Stimulated activated CD8-positive, alpha-beta memory T cell treated with anti-CD3 and anti-CD28 coated beads, Interleukin-4, amount 100 ng/mL, for 1 hour (primary cell): ENCODE measurements at regions not wholly inside any gene's neighbourhood (a gene's known extent, or its start where the extent isn't known, plus 50 kb on each side); places are given as distances from the start of the nearest gene placed in this dataset.

Source experiments
- DNase-seq, 2 donors: peaks; one replicate each; pipeline ENCODE4 v3.0.0-alpha.2; 2020; ENCODE audit warnings: low read depth in 2 of 2, low spot score in 1 of 2

DNA sequence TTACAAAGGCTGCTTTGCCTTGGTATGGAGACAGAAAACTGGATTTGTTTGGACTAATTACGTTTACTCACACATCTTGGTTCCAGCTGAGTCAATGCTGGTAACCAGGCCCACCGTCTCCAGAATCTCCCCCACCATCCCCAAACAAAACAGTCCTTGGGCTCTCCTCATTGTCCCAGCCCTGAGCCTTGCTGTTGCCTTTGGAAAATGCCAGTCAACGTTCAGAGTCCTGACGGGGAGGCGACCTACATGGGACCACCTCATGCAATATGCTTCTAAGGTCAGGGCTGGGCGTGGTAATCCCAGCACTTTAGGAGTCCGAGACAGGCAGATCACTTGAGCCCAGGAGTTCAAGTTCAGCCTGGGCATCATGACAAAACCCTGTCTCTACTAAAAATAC, 85.2 kb upstream of the IQSEC1 start:
- no peak for DNase-seq

- no peak for DNase-seq
Measured at GRCh38 chr3:13157986-13158385, 84.8 kb upstream of the IQSEC1 start.

DNA sequence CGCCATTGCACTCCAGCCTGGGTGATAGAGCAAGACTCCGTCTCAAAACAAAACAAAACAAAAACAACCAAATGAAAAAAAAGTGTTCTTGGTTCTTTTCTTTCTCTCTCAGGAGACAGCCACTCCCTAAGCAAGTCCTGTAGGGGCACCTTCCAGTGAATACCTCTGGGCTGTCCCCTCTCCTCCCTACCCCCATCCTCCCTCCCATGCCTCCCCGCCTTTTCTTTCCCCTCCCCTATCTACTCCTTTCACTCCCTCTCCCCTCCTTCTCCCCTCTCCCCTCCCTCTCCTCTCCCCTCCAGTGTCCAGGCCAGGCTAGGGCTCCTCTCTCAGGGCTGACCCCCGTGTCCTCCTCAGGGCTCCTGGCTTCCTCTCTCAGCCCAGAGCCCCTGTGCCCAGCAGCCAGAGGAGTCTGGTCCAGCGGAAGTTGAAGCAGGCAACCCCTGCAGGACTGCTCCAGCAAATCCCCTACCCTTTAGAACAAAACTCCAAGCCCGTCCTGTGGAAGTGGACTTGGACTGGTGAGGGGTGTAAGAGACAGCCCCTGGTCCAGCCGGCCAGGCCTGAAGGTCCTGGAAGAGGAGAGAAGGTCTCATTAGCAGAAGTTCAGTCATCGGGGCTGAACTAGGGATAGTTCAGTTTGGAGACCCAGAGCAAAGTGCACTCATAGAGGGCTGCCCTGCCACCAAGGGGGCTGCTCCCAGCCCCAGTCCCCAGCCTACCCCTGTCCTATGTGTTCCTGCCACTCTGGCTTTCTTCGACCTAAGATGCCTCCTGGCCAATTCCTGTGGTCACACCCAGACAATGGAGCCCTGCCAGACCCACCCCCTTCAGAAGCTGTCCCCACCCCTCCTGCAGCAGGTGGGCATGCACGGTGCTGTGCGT, 79.8 kb upstream of the IQSEC1 start:
- DNase-seq = no peak

DNA sequence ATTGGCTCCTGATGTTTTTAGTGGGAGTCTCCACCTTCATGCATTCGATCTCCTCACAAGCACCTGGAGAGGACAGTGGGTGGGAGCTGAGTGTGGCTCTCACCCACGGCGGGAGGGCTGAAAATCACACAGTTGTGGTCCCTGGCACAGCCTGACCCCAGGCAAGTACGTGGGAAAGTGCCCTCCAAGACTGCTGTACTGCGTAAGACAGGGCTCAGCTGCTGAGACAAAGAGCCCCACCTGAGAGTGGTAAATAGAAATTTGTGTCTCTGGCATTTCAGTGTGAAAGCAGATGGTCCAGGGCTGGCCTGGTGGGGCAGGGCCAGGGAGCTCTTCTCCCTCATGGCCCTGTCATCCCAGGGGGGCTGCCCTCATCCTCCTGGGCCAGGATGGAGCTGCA, 77.4 kb upstream of the IQSEC1 start:
- DNase-seq = no peak

DNA sequence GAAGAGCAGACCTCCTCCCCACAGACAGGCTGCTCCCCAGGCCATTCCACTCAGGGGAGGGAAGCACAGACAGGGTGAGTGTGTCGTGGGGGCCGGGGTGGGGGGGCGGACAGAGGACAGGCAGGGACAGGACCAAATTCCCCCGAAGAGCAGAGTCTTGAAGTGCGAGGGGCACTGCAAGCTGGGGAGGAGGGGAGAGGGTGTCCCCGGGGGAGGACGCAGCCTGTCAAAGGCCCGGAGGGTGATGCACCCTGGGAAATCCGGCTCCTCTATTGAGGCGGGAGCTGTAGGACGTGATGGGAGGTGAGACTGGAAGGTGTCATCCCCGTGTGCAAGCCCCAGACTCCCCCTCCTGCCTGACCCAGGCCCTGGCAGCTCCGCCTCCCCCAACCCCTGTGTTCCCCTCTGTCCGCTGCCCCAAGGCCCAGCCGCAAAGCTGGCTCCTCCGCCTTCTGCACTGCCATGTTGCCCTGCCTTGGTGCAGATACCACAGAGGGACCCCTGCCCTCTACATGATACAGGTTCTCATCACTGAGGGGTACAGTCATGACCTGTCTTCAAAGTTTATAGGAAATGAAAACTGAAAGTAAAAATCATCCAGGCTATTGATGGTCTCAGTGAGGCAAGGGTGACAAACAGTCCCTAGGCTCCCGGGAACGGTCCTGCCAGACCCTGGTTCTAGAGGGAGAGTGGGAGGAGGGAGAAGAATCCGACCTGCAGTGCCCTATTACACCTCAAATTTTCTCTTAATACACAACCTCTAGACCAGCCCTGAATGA, 76.3 kb upstream of the IQSEC1 start:
- no peak for DNase-seq

DNA sequence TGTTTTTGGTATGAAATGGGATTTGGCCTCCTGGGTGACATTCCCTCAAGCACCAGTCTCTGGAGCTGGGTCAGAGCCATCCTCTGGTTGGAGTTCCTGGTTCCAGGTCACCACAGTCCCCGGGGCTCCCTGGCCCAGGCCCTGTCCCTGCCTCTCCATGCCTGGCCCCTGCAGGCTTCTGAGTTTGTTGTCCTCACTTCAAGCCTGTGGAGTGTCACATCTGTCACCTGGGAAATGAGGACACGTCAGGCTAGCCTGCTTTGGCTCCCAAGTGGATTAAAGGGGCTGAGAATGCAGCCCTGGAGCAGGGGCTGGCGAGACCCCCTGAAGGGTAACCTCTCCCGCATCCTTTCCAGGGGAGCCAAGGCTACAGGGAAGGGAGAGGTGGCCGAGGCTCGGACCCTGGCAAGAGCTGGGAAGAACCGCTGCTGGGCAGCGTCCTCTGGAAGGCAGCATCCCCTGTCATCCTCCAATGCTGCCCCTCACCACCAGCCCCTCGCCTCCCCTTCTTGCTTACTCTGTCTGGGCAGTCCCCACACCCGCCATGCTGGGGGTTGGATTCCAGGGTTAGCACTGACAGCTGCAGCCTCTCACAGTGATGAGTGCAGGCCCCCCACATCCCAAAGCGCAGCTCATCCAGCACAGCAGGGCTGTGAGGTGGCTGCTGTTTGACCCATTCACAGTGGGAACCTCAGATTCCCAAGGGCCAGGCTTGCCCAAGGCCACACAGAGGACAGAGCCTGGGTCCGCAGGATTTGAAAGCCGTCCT, 75.5 kb upstream of the IQSEC1 start:
- DNase-seq = no peak

GRCh38 chr3:13148126-13148525, 74.9 kb upstream of the IQSEC1 start:
- no peak for DNase-seq

DNA sequence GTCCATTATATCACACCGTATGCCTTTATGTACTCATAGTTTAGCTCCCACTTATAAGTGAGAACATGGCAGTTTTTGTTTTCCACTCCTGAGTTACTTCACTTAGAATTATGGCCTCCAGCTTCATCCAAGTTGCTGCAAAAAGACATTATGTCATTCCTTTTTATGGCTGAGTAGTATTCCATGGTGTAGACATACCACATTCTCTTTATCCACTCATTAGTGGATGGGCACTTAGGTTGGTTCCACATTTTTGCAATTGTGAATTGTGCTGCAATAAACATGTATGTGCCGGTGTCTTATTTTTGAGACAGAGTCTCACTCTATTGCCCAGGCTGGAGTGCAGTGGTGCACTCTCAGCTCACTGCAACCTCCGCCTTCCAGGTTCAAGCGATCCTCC, 74.1 kb upstream of the IQSEC1 start:
- no peak for DNase-seq

GRCh38 chr3:13146643-13147143, 73.5 kb upstream of the IQSEC1 start:
- no peak for DNase-seq

DNA sequence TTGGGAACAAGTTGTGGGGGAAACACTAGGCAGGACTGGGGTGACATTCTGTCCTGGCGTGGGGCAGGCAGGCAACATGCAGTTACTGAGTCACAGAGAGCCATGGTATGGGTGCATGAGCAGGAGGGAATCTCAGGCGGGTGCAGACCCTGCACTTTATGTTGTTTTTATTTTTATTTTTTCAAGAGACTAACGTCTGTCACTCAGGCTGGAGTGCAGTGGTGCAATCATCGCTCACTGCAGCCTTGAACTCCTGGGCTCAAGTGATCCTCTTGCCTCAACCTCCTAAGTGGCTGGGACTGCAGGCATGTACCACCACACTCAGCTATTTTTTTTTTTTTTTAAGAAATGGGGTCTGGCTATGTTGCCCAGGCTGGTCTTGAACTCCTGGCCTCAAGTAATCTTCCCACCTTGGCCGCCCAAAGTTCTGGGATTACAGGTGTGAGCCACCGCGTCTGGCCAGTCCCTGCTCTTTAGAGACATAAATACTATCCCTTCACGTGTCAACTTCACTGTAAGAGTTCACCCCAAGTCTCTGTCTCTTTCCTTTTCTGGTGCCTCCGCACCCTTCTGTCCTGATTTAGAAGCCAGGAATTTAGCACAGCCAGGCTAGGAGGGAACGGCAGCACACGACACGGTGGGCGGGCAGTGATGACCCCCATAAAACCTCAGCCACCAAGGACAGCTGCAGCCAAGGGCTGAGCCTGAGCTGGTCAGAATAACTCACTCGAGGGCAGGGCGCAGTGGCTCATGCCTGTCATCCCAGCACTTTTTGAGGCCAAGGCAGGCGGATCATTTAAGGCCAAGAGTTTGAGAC, 72.8 kb upstream of the IQSEC1 start:
- no peak for DNase-seq

DNA sequence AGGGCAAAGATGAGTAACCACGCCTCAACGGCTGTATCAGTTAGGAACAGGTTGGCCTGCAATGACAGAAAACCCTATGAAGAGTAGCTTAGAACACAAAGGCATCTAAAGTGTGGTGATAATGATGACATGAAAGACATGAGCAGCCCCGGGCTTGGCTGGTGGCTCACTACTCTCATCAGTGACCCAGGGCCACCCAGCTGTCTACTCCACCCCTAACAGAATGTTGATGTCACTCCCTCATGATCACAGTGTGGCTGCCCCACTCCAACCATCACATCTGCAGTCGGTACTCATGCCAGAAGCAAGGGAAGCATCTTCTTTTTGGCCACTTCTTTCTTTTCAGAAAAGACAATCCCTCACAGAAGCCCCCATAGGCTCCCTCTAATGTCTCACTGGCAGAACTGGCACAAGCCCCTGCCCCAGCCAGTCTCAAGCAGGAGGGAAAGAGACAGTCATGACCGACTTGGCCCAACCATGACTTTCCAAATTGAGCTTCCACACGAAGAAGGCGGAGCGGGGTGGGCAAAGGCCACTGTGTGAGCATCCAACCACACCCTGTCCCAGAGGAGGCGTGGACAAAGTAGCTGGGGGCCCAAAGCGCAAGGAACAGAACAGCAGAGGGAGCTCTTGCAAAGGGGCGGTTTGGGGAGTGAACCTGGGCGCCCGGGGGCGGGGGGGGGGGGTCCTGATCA, 72.0 kb upstream of the IQSEC1 start:
- DNase-seq = no peak

DNA sequence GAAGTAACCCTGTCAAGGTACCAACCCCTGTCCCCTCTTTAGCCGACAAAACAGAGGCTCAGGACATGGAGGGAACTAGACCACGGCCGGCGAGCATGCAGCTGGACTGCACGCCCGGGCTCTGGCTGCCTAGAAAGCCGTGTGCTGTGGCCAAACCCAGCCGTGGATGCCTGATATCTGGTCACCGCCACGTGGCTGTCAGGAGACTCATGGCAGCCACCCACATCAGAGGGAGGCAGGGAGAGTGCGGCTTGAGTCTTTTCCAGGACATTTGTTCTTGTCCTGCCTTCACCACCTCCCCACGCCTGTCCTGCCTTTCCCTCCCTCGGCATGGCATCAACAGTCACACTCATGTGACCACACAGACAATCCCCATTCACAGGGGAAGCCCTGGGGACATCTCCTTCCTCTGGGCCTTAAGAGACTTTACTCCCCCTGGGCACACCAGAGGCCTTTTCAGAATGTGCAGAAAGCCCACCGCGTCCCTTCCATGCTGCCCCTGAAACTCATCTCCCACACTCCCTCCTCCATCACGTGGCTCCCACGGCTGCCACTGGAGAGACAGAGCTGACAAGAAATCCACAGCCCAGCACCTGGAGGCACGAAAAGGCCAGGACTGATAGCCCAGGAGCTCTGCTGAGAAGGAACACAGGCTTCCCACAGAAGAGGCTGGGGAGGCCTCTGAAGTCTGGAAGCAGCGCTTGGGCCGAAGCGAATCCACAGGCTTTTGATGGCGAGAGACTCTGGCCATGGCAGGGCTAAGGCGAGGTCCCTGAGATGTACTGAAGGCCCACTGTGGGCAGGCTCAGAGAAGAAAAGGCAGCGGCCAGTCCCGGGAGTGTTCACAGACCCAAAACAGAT, 71.2 kb upstream of the IQSEC1 start:
- DNase-seq = no peak

- no peak for DNase-seq
Measured at GRCh38 chr3:13143381-13144004, 70.3 kb upstream of the IQSEC1 start.

GRCh38 chr3:13142552-13143380, 69.5 kb upstream of the IQSEC1 start:
- no peak for DNase-seq

DNA sequence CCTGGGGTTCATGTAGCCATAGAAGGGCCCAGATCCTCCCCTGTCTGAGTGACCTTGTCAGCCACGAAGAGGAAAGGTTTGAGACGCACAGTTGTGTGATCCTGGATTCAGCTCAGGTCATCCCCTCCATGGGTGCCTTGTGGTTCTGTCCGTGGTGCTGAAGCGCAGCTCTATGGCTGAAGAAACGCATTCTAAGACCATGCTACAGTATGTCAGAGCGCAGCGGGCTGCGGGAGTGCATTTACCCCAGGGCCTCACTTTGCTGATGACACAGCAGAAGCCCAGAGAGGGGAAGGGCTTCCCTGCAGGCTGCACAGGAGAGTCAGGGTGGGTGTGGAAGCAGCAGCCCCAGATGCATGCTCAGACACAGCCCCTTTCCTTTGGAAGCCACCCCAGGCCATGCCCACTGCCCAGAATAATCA, 68.8 kb upstream of the IQSEC1 start:
- DNase-seq = no peak

- DNase-seq = no peak
Measured at GRCh38 chr3:13141183-13141582, 68.0 kb upstream of the IQSEC1 start.

DNA sequence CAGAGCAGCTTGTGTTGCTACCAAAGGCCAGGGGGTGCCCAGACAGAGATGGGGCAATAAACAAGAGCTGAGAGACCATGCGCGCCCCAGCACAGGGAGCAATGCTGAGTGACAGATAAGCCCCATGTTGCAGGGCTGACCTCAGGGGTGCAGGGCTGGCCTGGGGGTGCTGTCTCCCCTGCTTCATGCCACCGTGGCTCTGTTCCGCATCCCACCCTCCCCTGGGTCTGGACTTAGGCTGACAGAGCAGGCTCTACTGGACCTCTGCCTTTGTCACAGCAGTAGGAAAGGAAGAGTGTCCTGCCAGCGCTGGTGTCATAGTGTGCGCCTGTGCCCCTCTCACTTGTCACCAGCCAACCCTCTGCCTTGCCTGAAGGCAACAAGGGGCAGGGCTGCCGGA, 67.4 kb upstream of the IQSEC1 start:
- no peak for DNase-seq
